Progenitor cell of endocrine pancreas (in vitro differentiated cells): ENCODE measurements at regions not wholly inside any gene's neighbourhood (a gene's known extent, or its start where the extent isn't known, plus 50 kb on each side); places are given as distances from the start of the nearest gene placed in this dataset.

Source experiments
- DNase-seq: peaks from one replicate; pipeline ENCODE4 v3.0.0; 2021; ENCODE audit warnings: low spot score; ENCODE audit not compliant: unreplicated experiment
- H3K27ac Mint-ChIP-seq: 2 replicates; pipeline ENCODE4 v1.8.0; 2021; ENCODE audit warnings: mild to moderate bottlenecking, moderate library complexity, mixed read lengths
- H3K27me3 Mint-ChIP-seq: 2 replicates; pipeline ENCODE4 v1.8.0; 2021; ENCODE audit warnings: mixed read lengths
- H3K36me3 Mint-ChIP-seq: 2 replicates; pipeline ENCODE4 v1.8.0; 2022; ENCODE audit warnings: mixed read lengths; ENCODE audit not compliant: insufficient read depth
- H3K4me1 Mint-ChIP-seq: 2 replicates; pipeline ENCODE4 v1.8.0; 2021; ENCODE audit warnings: low read depth, mixed read lengths
- H3K4me3 Mint-ChIP-seq: 2 replicates; pipeline ENCODE4 v1.8.0; 2021; ENCODE audit warnings: low read depth, mild to moderate bottlenecking, moderate library complexity, mixed read lengths
- H3K9me3 Mint-ChIP-seq: 2 replicates; pipeline ENCODE4 v1.8.0; 2021; ENCODE audit warnings: low read depth, mixed read lengths
- CTCF ChIP-seq: fragments of 200-600 bp; sonication (generic); IDR thresholded peaks from one replicate; pipeline ENCODE4 v1.5.0; 2021; ENCODE audit warnings: antibody characterized with exemption, mild to moderate bottlenecking; ENCODE audit not compliant: unreplicated experiment

GRCh38 chr2:5175231-5175630 lies 517.0 kb upstream of the SOX11 start:
- Mint-ChIP-seq H3K36me3 (no peaks in the 10 kb centered on the region), H3K9me3 (peaks cover 3% of the 10 kb centered on the region), H3K4me3 (no peak overlapping the region), H3K27me3 (no peaks in the 10 kb centered on the region), H3K27ac (no peak overlapping the region), H3K4me1 (peaks cover 11% of the 10 kb centered on the region)
- DNase-seq: no peak
- no peak for TF ChIP-seq CTCF

GRCh38 chr2:5176764-5177163 lies 515.4 kb upstream of the SOX11 start:
- no peaks in the 10 kb centered on the region for H3K36me3 Mint-ChIP-seq
- H3K27me3 Mint-ChIP-seq: no peaks in the 10 kb centered on the region
- H3K4me3 Mint-ChIP-seq: no peak overlapping the region
- H3K9me3 Mint-ChIP-seq: peaks cover 8% of the 10 kb centered on the region
- no peak for TF ChIP-seq CTCF
- no peak overlapping the region for H3K27ac Mint-ChIP-seq
- H3K4me1 Mint-ChIP-seq: peaks cover 11% of the 10 kb centered on the region
- DNase-seq: no peak

- H3K36me3 Mint-ChIP-seq: no peaks in the 10 kb centered on the region
- TF ChIP-seq CTCF: no peak
- no peak overlapping the region for H3K4me3 Mint-ChIP-seq
- no peaks in the 10 kb centered on the region for H3K4me1 Mint-ChIP-seq
- peaks cover 23% of the 10 kb centered on the region for H3K9me3 Mint-ChIP-seq
- H3K27ac Mint-ChIP-seq: no peak overlapping the region
- H3K27me3 Mint-ChIP-seq: no peaks in the 10 kb centered on the region
- no peak for DNase-seq
These were observed 509.2 kb upstream of the SOX11 start for GRCh38 chr2:5183031-5183430.

GRCh38 chr2:5187283-5187682 lies 504.9 kb upstream of the SOX11 start:
- Mint-ChIP-seq H3K4me3 (no peak overlapping the region), H3K36me3 (no peaks in the 10 kb centered on the region), H3K27me3 (no peaks in the 10 kb centered on the region), H3K9me3 (peaks cover 11% of the 10 kb centered on the region), H3K27ac (no peak overlapping the region), H3K4me1 (peaks cover 8% of the 10 kb centered on the region)
- no peak for DNase-seq
- no peak for TF ChIP-seq CTCF

- no peaks in the 10 kb centered on the region for H3K27me3 Mint-ChIP-seq
- H3K4me1 Mint-ChIP-seq: peaks cover 8% of the 10 kb centered on the region
- TF ChIP-seq CTCF: no peak
- H3K4me3 Mint-ChIP-seq: no peak overlapping the region
- no peak overlapping the region for H3K27ac Mint-ChIP-seq
- no peak for DNase-seq
- peaks cover 2% of the 10 kb centered on the region for H3K36me3 Mint-ChIP-seq
- H3K9me3 Mint-ChIP-seq: peaks cover 11% of the 10 kb centered on the region
These were observed 503.5 kb upstream of the SOX11 start for GRCh38 chr2:5188636-5189035.
